ENCODE measurements at regions not wholly inside any gene's neighbourhood (a gene's known extent, or its start where the extent isn't known, plus 50 kb on each side); places are given as distances from the start of the nearest gene placed in this dataset.

DNA sequence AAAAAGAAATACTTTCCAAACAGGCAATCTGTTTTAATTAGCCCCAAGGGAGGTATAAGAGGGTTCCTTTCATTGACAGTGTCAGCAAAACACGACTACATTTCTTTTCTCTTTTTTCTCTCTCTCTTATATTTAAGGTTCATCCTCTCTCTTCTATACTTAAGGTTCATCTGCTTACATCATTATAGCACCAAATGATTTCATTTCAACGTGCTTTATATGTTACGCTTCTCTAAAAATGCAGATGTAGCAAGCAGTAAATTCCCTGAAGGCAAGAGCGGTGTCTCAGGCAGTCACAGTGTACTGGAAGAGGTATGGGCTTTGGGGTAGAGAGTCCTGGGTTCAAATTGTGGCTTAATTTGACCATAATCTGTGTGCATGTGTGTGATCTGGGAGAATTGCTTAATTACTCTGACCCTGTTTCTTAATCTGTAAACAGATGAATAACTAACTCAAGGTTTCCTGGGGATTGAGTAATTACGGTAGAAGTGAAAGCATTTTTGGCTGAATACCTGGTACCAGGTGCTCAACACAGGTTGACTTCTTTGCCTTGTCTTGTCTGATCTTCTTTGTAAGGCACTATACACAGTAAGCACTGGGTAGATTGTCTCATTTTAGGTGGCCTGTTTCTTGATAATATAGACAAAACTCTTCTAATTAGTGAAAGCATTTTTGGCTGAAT, 180.8 kb downstream of the SPRY1 start:
- WGBS, 2 donors: 77 to 85% methylated on average over 5 of the region's 5 CpGs
- no peak overlapping the region for H3K4me3 ChIP-seq

DNA sequence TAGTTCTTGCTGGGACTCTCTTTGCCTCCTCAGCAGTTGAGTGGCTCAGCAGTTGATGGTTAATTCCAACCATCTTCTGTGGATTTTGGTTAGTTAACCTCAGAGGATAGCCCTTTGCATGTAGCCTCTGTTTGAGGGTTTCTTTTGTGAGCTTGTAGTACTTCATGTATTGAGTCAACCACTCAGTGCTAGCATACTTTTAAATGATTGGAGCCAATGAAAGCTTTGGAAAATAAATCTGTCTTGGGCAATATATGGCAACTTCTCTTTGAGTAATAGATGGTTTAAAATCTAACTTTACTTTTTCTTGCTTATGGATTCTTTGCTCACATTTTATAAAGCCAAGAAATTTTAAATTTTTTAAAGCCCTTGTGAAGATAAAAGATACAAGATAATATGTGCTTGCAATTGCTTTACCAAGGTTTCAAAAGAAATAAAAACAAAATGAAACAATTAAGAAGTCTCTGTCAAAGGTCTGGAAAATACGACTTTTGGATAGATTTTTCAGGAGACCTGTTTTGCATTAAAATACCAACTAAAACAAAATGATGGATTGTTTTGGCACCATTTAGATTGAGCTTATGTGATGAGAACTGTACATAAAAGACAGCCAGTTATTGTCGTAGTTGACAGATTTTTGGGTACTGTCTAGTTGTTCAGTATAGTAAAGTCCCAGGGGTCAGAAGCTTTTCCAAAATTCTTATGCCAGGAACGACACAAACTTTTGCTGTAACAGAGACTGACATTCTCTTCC, 181.9 kb downstream of the SPRY1 start:
- DNase-seq: no peak
- WGBS, 2 donors: 89 to 94% methylated on average over 3 of the region's 3 CpGs
- Histone ChIP-seq H3K9me3 (peaks cover 0 to 10% (median 5%) of the 10 kb centered on the region in 4 donors), H3K27me3 (no peaks in the 10 kb centered on the region), H3K27ac (no peak overlapping the region), H3K36me3 (no peaks in the 10 kb centered on the region), H3K4me3 (no peak overlapping the region), H3K4me1 (no peaks in the 10 kb centered on the region)
- TF ChIP-seq POLR2A (IDR thresholded peaks at IDR 0.05) (no peak), EP300 (IDR thresholded peaks at IDR 0.05) (no peak), POLR2AphosphoS5 (IDR thresholded peaks at IDR 0.05) (no peak)
- intact Hi-C loops (cut with DNase I): no loop called here

More for the DNA sequence above, 180.8 kb downstream of the SPRY1 start:
- TF ChIP-seq, protein P1, sequence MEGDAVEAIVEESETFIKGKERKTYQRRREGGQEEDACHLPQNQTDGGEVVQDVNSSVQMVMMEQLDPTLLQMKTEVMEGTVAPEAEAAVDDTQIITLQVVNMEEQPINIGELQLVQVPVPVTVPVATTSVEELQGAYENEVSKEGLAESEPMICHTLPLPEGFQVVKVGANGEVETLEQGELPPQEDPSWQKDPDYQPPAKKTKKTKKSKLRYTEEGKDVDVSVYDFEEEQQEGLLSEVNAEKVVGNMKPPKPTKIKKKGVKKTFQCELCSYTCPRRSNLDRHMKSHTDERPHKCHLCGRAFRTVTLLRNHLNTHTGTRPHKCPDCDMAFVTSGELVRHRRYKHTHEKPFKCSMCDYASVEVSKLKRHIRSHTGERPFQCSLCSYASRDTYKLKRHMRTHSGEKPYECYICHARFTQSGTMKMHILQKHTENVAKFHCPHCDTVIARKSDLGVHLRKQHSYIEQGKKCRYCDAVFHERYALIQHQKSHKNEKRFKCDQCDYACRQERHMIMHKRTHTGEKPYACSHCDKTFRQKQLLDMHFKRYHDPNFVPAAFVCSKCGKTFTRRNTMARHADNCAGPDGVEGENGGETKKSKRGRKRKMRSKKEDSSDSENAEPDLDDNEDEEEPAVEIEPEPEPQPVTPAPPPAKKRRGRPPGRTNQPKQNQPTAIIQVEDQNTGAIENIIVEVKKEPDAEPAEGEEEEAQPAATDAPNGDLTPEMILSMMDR (IDR thresholded peaks at IDR 0.05): no peak
- TF ChIP-seq POLR2A (IDR thresholded peaks at IDR 0.05) (no peak), EP300 (IDR thresholded peaks at IDR 0.05) (no peak), POLR2AphosphoS5 (IDR thresholded peaks at IDR 0.05) (no peak)
- no peaks in the 10 kb centered on the region for H3K4me1 ChIP-seq
- no peaks in the 10 kb centered on the region for H3K36me3 ChIP-seq
- no peaks in the 10 kb centered on the region for H3K27me3 ChIP-seq
- intact Hi-C loops (cut with DNase I): no loop called here
- no peak for DNase-seq
- peaks cover 0 to 10% (median 5%) of the 10 kb centered on the region in 4 donors for H3K9me3 ChIP-seq
- no peak overlapping the region for H3K27ac ChIP-seq

DNA sequence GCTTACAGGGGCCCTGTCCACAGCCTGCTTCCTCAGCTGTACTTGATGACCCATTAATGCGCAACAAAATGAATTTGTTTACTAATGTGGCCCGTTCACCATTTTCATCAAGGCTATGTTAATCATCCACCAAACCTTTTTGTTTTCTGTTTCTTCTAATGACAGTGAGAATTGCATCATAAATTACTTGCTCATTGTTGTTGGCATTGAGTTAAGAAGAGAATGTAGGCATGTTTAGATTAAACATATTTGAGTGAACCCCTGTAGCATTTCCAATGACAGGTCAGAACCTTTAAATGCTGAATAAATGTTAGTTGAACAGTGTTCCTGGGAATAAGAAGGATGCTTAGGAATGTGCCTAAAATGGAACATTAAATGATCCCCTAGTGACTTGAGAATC, 183.4 kb downstream of the SPRY1 start:
- no peak for DNase-seq
- 94 to 96% methylated on average over 2 of the region's 2 CpGs for WGBS, 2 donors

DNA sequence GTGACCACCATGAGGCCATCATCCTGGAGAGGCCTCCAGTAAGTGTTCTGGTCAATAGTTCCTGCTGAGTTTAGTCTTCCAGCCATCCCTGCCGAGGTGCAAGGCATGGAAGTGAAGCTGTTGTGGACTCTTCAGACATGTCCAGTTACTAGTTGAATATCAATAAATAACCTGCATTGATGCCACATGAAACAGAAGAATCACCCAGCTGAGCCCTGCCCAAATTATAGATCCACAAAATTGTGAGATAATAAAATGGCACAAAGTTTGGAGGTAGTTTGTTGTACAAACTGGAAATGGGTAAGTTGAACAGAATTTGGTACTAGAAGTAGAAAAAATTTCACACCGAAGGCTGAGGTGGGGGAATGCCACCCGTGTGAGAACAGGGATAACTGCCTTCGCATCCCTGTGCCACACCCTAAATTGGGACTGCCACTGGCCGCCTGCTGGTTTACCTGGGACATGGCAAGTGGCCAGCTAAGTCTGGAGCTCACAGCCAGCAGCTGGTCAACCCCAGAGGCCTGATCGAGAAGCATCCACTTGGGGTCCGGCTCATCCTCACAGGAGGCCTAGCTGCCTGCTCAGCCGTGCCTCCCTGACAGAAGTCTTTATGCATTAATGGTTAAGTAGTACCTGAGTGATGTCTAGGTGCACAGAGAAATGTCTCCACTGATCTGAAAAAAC, 184.5 kb downstream of the SPRY1 start:
- no peak overlapping the region for H3K27ac ChIP-seq
- TF ChIP-seq POLR2A (IDR thresholded peaks at IDR 0.05) (no peak), POLR2AphosphoS5 (IDR thresholded peaks at IDR 0.05) (no peak), EP300 (IDR thresholded peaks at IDR 0.05) (no peak)
- TF ChIP-seq, protein P1 (IDR thresholded peaks at IDR 0.05): no peak
- intact Hi-C loops (cut with DNase I): no loop called here
- H3K36me3 ChIP-seq: no peaks in the 10 kb centered on the region
- H3K4me1 ChIP-seq: no peaks in the 10 kb centered on the region
- no peak overlapping the region for H3K4me3 ChIP-seq
- DNase-seq: no peak
- WGBS, 2 donors: 94 to 96% methylated on average over 8 of the region's 8 CpGs
- peaks cover 0 to 10% (median 5%) of the 10 kb centered on the region in 4 donors for H3K9me3 ChIP-seq
- H3K27me3 ChIP-seq: no peaks in the 10 kb centered on the region

More for the DNA sequence above, 183.4 kb downstream of the SPRY1 start:
- no peak overlapping the region for H3K4me3 ChIP-seq
- intact Hi-C loops (cut with DNase I): no loop called here
- no peaks in the 10 kb centered on the region for H3K27me3 ChIP-seq
- H3K9me3 ChIP-seq: peaks cover 0 to 10% (median 5%) of the 10 kb centered on the region in 4 donors
- no peaks in the 10 kb centered on the region for H3K4me1 ChIP-seq
- H3K27ac ChIP-seq: no peak overlapping the region
- no peak for TF ChIP-seq EP300 (IDR thresholded peaks at IDR 0.05)
- no peak for TF ChIP-seq POLR2A (IDR thresholded peaks at IDR 0.05)
- H3K36me3 ChIP-seq: no peaks in the 10 kb centered on the region

DNA sequence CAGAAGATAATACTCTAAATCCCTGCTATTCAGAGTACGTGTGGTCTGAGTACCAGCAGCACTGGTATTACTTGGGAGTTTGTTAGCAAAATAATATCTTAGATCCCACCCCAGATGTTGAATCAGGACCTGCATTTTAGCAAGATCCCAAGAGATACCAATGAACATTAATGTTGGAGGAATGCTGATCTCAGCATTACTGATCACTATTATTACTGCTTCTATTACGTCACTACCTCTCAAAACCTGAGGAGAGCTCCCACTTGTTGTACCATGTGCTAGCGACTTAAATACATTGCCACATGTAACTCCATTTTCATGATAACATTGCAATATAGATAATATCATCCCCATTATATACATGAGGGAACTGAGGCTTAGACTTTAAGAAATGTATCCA, 185.2 kb downstream of the SPRY1 start:
- TF ChIP-seq POLR2AphosphoS5 (IDR thresholded peaks at IDR 0.05) (no peak), EP300 (IDR thresholded peaks at IDR 0.05) (no peak), POLR2A (IDR thresholded peaks at IDR 0.05) (no peak)
- TF ChIP-seq, protein P1 (IDR thresholded peaks at IDR 0.05): no peak
- H3K36me3 ChIP-seq: no peaks in the 10 kb centered on the region
- no peak for DNase-seq
- H3K9me3 ChIP-seq: peaks cover 0 to 10% (median 5%) of the 10 kb centered on the region in 4 donors
- no peaks in the 10 kb centered on the region for H3K4me1 ChIP-seq
- H3K4me3 ChIP-seq: no peak overlapping the region
- 89 to 94% methylated on average over 3 of the region's 3 CpGs for WGBS, 2 donors
- H3K27ac ChIP-seq: no peak overlapping the region
- H3K27me3 ChIP-seq: no peaks in the 10 kb centered on the region
- intact Hi-C loops (cut with DNase I): no loop called here

Data from sigmoid colon (tissue), 6 donors.